ENCODE measurements at regions not wholly inside any gene's neighbourhood (a gene's known extent, or its start where the extent isn't known, plus 50 kb on each side); places are given as distances from the start of the nearest gene placed in this dataset.

GRCh38 chrX:45630078-45630477 is 429.4 kb upstream of the DIPK2B start:
- intact Hi-C loops (cut with DNase I; ENCODE audit: low total_unique reads) (no loop called here), in situ Hi-C loops (cut with MboI; ENCODE audit: low pct_ligation_motif_present in 1 of 4, low pct_unique_long_range_greater_than_20kb in 1 of 4, low sequenced_read_pairs in 3 of 4) (no loop called here)
- Histone ChIP-seq H3K27ac (no peak overlapping the region), H3K4me1 (no peaks in the 10 kb centered on the region), H3K9me3 (no peaks in the 10 kb centered on the region), H3K27me3 (no peaks in the 10 kb centered on the region), H3K36me3 (no peaks in the 10 kb centered on the region), H3K4me3 (no peak overlapping the region)
- TF ChIP-seq POLR2A (IDR thresholded peaks at IDR 0.05): no peak
- WGBS, 2 donors (ENCODE audit: low coverage in 1 of 2): 96% methylated on average over 1 of the region's 1 CpG; no CpG with 5 or more reads in 1 of the 2 donors
- no peak for DNase-seq

GRCh38 chrX:45628041-45628440 is 427.4 kb upstream of the DIPK2B start:
- Histone ChIP-seq H3K27me3 (no peaks in the 10 kb centered on the region), H3K4me1 (no peaks in the 10 kb centered on the region), H3K4me3 (no peak overlapping the region), H3K9me3 (no peaks in the 10 kb centered on the region), H3K36me3 (no peaks in the 10 kb centered on the region), H3K27ac (no peak overlapping the region)
- intact Hi-C loops (cut with DNase I; ENCODE audit: low total_unique reads) (no loop called here), in situ Hi-C loops (cut with MboI; ENCODE audit: low pct_ligation_motif_present in 1 of 4, low pct_unique_long_range_greater_than_20kb in 1 of 4, low sequenced_read_pairs in 3 of 4) (no loop called here)
- DNase-seq: no peak
- 38% methylated on average over 1 of the region's 1 CpG; no CpG with 5 or more reads in 1 of the 2 donors for WGBS, 2 donors (ENCODE audit: low coverage in 1 of 2)
- TF ChIP-seq EP300 (IDR thresholded peaks at IDR 0.05; ENCODE audit: low read depth) (no peak), CTCF (IDR thresholded peaks at IDR 0.05) (no peak), POLR2AphosphoS5 (IDR thresholded peaks at IDR 0.05) (no peak), POLR2A (IDR thresholded peaks at IDR 0.05) (no peak)

GRCh38 chrX:45623266-45623665 is 422.6 kb upstream of the DIPK2B start:
- H3K27ac ChIP-seq: peak overlapping the region in 1 of 4 donors; percentile 25
- H3K27me3 ChIP-seq: no peaks in the 10 kb centered on the region
- H3K36me3 ChIP-seq: no peaks in the 10 kb centered on the region
- no peak for DNase-seq
- no peak overlapping the region for H3K4me3 ChIP-seq
- TF ChIP-seq POLR2A (IDR thresholded peaks at IDR 0.05) (no peak), CTCF (IDR thresholded peaks at IDR 0.05) (no peak), EP300 (IDR thresholded peaks at IDR 0.05; ENCODE audit: low read depth) (no peak), POLR2AphosphoS5 (IDR thresholded peaks at IDR 0.05) (no peak)
- no peaks in the 10 kb centered on the region for H3K9me3 ChIP-seq
- in situ Hi-C loops (cut with MboI; ENCODE audit: low pct_ligation_motif_present in 1 of 4, low pct_unique_long_range_greater_than_20kb in 1 of 4, low sequenced_read_pairs in 3 of 4) (no loop called here), intact Hi-C loops (cut with DNase I; ENCODE audit: low total_unique reads) (no loop called here)
- no peaks in the 10 kb centered on the region for H3K4me1 ChIP-seq

DNA sequence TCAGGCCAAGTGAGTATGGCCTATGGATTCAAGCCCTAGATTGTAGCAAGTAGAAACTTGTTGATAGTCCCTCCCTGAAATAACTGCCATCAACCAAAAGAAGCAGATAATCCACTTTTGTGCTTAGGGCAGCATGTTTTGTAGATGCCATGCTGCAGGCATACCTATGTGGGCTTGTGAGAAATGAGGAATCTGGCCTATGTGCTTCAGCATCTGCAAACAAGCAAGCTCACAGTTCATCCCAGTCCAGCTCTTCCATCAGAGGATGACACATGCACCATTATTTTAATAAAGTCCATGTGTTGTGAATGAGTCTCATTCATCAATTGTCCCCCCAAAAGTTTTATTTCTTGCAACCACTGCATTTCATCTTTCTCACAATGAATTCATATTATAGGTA is 421.9 kb upstream of the DIPK2B start:
- H3K4me1 ChIP-seq: no peaks in the 10 kb centered on the region
- no peak overlapping the region for H3K27ac ChIP-seq
- no peaks in the 10 kb centered on the region for H3K9me3 ChIP-seq
- H3K4me3 ChIP-seq: no peak overlapping the region
- in situ Hi-C loops (cut with MboI; ENCODE audit: low pct_ligation_motif_present in 1 of 4, low pct_unique_long_range_greater_than_20kb in 1 of 4, low sequenced_read_pairs in 3 of 4): no loop called here
- TF ChIP-seq CTCF (IDR thresholded peaks at IDR 0.05): no peak
- TF ChIP-seq POLR2A (IDR thresholded peaks at IDR 0.05): no peak
- TF ChIP-seq POLR2AphosphoS5 (IDR thresholded peaks at IDR 0.05): no peak
- no peak for TF ChIP-seq EP300 (IDR thresholded peaks at IDR 0.05; ENCODE audit: low read depth)
- no peaks in the 10 kb centered on the region for H3K36me3 ChIP-seq
- intact Hi-C loops (cut with DNase I; ENCODE audit: low total_unique reads): no loop called here
- no peak for DNase-seq
- H3K27me3 ChIP-seq: no peaks in the 10 kb centered on the region

DNA sequence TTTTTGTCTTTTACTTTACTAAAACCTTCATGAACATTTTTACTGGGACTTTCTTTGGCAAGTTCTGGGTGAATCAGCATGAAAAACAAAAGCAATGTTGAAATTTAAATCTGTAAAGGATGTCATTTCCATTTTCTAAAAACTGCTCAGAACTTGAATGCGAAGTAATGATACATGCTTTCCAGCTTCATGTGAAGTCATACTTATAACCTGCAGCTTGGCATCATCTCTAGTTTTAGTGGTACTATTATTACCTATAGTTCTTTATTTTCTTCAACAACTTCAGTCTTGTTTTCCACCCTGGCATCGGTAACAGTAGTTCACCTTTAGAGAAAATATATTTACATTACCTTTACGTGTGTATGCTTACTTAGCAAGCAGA is 421.4 kb upstream of the DIPK2B start:
- no peak overlapping the region for H3K4me3 ChIP-seq
- WGBS, 2 donors (ENCODE audit: low coverage in 1 of 2): 70% methylated on average over 3 of the region's 3 CpGs; no CpG with 5 or more reads in 1 of the 2 donors
- no peaks in the 10 kb centered on the region for H3K36me3 ChIP-seq
- H3K27ac ChIP-seq: no peak overlapping the region
- no peaks in the 10 kb centered on the region for H3K4me1 ChIP-seq
- H3K27me3 ChIP-seq: no peaks in the 10 kb centered on the region
- no peak for DNase-seq
- intact Hi-C loops (cut with DNase I; ENCODE audit: low total_unique reads): no loop called here
- no peaks in the 10 kb centered on the region for H3K9me3 ChIP-seq
- TF ChIP-seq EP300 (IDR thresholded peaks at IDR 0.05; ENCODE audit: low read depth) (no peak), POLR2AphosphoS5 (IDR thresholded peaks at IDR 0.05) (no peak), POLR2A (IDR thresholded peaks at IDR 0.05) (no peak), CTCF (IDR thresholded peaks at IDR 0.05) (no peak)
- in situ Hi-C loops (cut with MboI; ENCODE audit: low pct_ligation_motif_present in 1 of 4, low pct_unique_long_range_greater_than_20kb in 1 of 4, low sequenced_read_pairs in 3 of 4): no loop called here

Data from transverse colon (tissue), 4 donors.